Activated gamma-delta T cell treated with Interleukin-2 at 50 U/mL for 16 hours (primary cell): ENCODE measurements at regions not wholly inside any gene's neighbourhood (a gene's known extent, or its start where the extent isn't known, plus 50 kb on each side); places are given as distances from the start of the nearest gene placed in this dataset.
A peak's percentile ranks its signal among the peaks of the same experiment; 100 is the strongest.
"Not testable (repeated sequence)": the region's sequence is repeated elsewhere in the genome, so short reads cannot be mapped to it uniquely, and the experiment has no call there.

Source experiments
- DNase-seq: peaks from one replicate; pipeline ENCODE4 v3.0.0-alpha.2; 2020

DNA sequence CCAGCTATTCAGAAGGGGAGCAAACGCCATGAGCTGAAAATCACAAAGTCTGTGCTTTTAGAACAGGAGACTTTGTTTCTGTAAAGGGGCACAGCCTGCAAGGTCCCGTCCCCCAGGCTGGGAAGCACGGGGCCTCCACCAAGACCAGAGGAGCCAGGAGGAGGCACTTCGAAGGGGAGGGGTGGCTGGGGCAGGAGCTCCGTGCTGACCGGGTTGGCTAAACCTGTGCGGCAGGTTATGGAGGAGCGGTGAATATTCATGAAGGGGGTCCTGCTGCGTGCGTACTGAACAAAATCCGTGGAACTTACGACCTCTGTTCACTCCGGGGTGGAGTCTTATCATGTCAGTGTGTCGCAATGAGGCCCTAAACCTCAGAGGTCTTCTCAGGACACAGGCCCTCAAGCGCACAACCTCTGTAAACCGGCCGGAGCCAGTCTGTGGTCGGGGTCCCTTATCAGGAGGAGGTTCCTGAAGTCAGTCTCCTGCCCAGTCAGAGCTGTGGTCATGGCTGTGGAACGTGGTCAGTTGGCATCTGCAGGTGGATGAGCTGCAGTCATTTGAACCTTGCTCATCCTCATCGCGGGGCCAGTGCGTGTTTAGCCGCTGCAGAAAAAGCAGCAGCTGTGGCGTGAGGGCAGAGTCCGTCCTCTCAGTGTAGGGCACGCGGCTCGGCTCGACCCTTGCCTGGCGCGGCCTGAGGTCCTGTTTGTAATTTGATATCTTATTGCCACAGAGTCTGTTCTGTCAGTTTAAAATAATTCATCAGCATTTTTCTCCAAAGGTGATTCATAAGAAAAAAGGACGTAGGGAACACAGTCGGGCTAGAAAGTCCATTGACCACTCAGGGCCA is 5507.7 kb upstream of the TPTE start:
- DNase-seq: not testable (repeated sequence)

- not testable (repeated sequence) for DNase-seq
Observed at GRCh38 chr21:5015187-5015586, 5506.2 kb upstream of the TPTE start.

DNA sequence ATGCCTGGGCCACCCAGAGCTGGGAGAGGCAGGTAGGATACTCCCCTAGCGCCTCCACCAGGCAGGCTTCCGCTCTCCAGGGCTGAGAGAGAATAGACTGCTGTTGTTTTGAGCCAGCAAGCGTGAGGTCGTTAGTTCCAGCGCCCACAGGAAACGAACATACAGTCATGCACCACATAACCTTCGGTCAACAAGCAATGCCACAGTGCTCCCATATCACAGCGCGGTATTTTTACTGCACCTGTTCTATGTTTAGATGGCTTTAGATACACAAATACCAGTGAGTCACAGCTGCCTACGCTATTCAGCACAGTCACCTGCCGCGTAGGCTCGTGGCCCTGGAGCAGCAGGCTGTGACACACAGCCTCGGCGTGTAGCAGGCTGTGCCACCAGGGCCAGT is 5502.3 kb upstream of the TPTE start:
- not testable (repeated sequence) for DNase-seq

DNA sequence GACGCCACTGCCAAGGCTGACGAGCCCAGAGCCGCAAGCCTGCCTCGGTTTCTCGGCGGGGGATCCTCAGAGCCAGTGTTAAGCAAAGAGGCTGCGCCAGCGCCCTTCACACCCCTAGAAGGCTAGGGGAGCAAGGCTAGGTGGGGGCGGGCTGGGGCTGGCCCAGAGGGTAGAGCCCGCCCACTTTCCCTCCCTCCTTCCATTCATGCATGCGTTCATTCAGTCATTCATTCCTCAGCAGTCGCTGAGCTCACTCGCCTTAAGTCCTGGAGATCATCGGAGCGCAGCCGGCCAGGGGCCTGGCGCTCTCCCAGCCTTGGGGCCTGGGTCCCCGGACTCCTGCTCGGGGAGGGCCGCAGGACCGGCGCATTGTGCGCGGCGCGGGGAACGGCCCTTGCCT is 5499.6 kb upstream of the TPTE start:
- not testable (repeated sequence) for DNase-seq

DNA sequence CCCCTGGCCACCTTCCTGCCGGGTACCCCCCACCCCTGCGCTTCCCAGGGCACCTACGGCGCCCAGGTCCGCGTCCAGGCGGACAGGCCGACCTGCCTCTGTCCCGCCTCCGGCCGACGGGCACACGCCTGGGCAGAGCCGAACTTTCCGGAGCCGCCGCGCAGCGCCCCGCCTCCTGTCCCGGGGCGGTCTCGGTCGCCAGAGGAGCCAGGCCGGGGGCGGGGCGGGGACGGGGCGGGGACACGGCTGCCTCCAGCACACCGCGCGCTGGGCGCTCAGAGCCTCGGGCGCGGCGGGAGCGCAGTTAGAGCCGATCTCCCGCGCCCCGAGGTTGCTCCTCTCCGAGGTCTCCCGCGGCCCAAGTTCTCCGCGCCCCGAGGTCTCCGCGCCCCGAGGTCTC is 5499.1 kb upstream of the TPTE start:
- DNase-seq: not testable (repeated sequence)

DNA sequence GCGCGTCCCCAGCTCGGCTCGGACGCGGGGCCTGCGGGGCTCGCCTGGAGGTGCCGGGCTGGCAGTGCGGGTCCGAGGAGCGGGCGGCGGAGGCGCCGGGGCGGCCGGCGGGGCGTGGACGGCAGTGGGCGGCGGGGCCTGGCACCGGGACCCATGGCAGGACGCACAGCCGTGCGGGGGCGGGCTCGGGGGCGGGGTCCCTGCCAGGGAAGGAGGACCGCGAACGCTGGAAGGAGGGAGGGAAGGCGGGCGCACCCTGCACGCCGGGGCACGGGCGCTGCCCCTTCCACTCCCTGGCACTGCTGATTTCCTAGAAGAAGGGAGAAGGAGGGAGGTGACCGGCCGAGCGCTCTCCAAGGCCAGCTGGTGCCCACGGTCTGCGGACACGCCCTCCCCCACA is 5498.6 kb upstream of the TPTE start:
- not testable (repeated sequence) for DNase-seq

DNA sequence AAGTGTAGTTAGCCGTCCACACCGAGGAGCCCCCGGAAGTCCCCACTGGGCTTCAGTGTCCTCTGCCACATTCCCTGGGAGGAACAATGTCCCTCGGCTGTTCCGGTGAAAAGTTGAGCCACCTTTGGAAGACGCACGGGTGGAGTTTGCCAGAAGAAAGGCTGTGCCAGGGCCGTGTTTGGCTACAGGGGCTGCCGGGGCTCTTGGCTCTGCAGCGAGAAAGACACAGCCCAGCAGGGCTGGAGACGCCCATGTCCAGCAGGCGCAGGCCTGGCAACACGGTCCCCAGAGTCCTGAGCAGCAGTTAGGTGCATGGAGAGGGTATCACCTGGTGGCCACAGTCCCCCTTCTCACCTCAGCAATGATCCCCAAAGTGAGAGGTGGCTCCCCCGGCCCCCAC is 5486.2 kb upstream of the TPTE start:
- DNase-seq: not testable (repeated sequence)

GRCh38 chr21:5035587-5035986 is 5485.8 kb upstream of the TPTE start:
- DNase-seq: not testable (repeated sequence)

DNA sequence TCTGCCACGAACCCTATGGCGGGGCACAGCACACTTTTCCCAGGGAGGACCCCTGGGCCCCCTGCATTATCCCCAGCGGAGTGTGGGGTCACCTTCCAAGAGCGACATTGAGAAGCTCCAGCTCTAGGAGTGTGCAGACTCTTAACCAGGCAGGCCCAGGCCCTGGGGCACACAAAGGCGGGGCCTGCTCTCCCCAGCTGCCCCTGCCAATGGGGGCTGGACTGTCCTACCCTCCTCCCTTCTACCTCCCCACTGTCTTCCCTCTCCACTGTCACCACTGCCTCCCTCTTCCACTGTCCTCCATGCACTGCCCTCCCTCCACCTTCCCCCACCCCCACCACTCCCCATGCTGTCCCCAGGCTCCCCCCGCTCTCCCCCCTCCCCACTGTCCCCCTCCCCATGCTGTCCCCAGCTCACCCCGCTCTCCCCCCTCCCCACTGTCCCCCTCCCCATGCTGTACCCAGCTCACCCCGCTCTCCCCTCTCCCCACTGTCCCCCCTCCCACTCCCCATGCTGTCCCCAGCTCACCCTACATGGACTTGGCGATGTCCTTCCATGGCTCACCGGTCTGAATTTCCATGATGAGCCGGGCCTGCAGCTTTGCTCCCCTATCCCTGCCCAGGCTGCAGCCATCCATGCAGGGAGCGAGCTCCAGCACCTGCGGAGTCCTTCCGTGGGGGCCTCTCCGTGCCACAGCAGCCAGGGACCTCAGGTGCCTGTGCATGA is 5483.6 kb upstream of the TPTE start:
- DNase-seq: not testable (repeated sequence)

DNA sequence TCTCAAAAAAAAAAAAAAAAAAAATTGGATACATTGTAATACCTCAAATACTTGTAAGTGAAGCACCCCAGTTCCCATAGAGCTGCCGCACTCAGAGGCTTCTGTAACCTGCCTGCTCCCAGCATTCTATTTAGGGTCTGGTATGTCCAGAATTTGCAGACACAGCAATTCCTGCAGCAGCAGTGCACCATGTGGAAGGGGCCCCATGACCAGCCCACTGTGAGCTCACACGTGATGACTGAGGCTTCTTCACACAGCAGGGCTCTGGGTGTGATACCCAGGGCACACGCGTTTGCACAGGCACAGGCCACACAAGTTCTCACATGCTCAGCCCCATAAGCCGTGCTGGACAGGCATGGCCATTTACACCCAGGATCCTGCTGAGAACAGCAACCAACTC is 5481.5 kb upstream of the TPTE start:
- not testable (repeated sequence) for DNase-seq

DNA sequence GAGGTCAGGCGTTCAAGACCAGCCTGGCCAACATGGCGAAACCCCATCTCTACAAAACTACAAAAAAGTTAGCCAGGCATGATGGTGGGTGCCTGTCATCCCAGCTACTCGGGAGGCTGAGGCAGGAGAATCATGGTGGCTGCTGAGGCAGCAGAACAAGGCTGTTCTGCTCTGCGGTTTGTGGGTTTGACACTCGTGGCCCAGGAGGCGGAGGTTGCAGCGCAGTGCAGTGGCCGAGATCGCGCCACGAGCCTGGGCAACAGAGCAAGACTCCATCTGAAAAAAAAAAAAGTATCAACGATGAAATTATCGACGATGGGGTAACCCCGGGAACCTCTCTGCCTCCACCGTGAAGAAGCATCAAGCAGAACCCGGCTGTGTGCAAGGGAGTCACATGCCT is 5478.8 kb upstream of the TPTE start:
- not testable (repeated sequence) for DNase-seq

DNA sequence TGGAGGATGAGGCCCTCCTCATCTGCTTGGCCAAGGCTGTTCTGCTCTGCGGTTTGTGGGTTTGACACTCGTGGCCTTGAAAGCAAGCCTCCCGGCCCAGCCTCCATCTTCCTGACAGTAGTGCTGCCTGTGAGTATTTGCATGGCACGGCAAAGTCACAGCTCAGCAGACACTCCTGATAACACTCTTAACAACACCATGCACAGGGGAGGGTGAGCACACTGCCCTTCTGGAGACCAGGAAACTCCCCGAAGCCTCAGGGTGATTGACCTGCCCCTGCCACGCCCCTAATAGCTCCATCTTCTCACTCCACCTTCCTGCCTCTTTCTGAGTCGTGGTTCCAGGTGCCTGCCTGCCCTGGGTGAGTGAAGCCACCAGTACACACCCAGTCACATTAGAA is 5476.6 kb upstream of the TPTE start:
- not testable (repeated sequence) for DNase-seq

DNA sequence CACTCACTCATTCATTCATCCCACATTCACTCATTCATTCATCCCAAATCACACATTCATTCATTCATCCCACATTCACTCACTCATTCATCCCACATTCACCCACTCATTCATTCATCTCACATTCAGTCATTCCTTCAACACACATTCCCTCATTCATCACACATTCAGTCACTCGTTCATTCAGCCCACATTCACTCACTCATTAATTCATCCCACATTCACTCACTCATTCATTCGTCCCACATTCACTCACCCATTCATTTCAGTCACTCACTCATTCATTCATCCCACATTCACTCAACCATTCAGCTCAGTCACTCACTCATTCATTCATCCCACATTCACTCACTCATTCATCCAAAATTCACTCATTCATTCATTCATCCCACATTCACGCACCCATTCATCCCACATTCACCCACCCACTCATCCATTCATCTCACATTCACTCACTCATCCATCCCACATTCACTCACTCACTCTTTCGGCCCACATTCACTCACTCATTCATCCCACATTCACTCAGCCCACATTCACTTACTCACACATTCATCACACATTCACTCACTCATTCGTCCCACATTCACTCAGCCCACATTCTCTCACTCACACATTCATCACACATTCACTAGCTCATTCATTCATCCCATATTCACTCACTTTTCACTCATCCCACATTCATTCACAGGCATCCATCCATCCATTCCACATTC is 5469.9 kb upstream of the TPTE start:
- not testable (repeated sequence) for DNase-seq

DNA sequence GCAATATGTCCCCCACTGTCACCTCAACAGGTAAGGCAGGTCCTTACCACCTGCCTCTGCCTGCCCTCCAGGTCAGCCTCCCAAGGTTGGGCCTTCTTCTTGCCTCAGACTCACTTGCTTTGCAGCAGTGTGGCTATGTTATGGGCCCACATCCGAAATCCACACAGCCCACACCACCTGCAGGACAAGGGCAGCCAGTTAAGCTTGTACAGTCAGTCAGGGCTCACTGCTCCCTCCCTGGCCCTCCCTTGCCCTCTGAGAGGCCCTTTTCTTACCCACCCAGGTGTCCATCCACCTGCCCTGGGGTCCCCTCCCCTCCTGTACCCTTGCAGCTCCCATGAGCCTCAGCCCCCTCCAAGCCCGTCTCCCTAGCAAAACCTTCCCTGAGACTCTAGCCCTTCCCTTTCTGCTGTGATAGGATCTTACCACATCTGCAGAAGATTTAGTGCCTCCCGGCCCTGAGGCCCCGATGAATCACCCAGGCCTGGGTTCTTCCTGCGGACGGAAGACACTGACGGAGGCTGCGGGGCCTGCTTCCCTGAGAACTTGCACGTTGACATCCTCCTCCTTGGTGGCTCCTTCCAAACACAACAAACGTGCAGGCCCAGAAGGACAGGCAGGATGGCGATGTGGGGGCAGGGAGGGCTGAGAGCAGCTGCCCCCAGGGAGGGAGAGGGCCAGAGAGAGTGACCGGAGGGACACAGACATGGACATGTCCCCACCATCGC is 5466.2 kb upstream of the TPTE start:
- DNase-seq: not testable (repeated sequence)

- not testable (repeated sequence) for DNase-seq
Observed at GRCh38 chr21:5055996-5056962, 5465.1 kb upstream of the TPTE start.

- not testable (repeated sequence) for DNase-seq
Observed at GRCh38 chr21:5057077-5057476, 5464.3 kb upstream of the TPTE start.

DNA sequence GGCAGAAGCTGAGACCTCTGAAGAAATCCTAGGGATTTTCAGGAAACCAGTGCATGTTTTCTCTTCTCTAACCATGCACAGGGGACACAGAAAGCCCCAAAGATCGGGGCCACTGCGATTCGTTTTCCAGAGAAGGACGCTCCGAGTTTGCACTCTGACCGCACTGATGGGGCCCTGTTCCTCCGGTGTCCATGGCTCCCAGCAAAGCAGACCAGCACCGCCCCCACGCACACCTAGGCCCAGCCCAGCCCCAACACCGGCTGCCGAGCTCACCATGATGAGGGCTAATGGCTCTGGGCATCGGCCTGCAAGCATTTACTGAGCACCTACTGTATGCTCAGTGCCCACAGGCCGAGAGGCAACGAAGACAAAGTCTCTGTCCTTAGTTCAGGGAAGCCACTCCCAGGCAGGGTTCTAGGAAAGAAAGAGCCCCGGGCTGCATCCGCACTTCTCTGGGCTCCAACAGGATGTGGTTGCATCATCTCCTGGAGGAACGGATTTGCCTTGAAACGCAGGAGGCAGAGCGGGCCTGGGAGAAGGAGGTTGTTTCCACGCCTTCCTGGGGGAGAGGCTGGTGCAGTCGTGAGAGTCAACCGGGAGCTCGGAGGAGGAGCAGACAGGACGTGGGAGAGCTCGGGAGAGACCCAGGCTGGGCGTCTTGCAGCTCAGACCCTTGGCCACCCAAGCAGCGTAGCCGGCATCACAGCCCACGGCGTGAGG is 5460.9 kb upstream of the TPTE start:
- not testable (repeated sequence) for DNase-seq

DNA sequence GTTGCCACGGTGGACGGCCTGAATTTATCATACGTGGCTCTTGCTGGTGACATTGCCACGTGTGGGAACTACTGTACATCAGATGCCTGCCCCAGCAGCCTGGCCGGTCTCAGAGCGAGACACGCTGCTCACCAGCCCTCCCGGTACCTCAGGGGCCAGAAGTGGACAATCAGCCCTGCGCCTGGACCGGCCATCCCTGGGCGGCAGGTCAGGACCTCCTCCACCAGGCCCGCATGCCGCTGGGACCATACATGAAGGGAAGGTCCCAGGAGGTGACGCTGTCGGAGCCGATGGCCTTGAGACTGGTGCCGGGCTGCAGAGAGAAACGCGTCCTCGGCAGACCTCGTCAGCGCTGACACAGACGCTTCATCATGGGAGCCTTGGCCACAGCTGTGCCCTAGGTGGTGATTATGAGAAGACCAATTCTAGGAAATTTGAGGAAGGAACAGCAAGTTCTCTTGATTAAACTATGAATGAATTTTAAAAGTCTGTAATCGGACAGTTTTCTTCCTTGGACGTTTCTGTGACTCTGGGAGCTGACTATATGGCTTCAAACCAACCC is 5456.7 kb upstream of the TPTE start:
- not testable (repeated sequence) for DNase-seq

DNA sequence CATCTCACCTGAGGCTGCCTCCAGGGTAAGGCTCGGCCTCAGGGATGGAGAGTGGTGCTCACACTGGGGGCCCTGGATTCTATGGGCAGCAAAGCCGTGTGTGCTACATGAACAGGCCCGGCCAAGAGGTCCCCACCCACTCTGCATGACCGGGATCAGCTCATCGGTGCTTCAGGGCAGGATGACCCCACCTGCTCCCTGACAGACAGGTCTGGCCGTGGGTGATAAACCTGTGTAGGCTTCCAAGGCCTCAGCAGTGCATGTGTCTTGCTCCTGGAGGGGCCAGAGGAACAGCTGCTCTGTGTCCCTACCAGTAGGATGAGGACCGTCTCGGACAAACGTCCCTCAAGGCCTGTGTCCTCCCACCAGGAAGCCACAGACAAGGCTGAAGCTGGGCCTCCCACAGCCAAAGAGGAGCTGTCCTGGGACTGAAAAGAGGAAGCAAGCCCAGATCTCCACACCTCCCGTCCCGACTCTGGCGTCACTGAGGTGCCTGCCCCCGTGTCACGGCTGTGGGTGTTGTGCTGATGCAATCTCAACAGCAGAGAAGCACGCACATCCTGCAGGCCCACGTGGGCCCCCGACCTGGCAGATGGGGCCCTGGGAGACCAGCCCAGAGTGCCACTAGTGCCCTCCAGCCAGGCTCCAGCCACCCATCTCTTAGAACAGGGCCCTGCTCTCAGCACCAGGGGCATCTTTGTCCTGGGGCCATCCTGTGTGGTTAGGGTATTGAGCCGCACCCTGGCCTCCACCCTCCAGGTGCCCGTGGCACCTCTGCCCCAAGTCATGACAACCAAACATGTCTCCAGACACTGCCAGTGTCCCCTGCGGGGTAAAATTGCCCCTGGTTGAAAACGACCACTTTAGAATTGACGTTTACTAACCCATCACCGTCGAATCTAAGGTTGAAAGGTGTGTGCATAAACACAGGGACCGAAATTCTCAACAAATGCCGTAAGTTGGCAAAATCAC is 5455.9 kb upstream of the TPTE start:
- DNase-seq: peak; percentile 49
